ENCODE measurements at regions not wholly inside any gene's neighbourhood (a gene's known extent, or its start where the extent isn't known, plus 50 kb on each side); places are given as distances from the start of the nearest gene placed in this dataset.

- no peak overlapping the region for H2AFZ ChIP-seq (ENCODE audit: low read depth, low read length)
- no peak for TF ChIP-seq CTCF (IDR thresholded peaks at IDR 0.05; ENCODE audit: poor library complexity, severe bottlenecking)
- no peak for TF ChIP-seq POLR2AphosphoS5 (IDR thresholded peaks at IDR 0.05)
- no peak for TF ChIP-seq TAF1 (IDR thresholded peaks at IDR 0.05; ENCODE audit: low read depth)
- no peak for TF ChIP-seq SMC3 (conservative IDR thresholded peaks at IDR 0.05; ENCODE audit: poor library complexity)
- no peaks in the 10 kb centered on the region for H3K27me3 ChIP-seq (ENCODE audit: insufficient read depth, low read depth, low read length)
Observed at GRCh38 chr18:22279741-22280452, 110.5 kb downstream of the GATA6 start.

GRCh38 chr18:22278798-22279197 is 109.4 kb downstream of the GATA6 start:
- Histone ChIP-seq H2AFZ (ENCODE audit: low read depth, low read length) (no peak overlapping the region), H3K27ac (ENCODE audit: low read length) (no peak overlapping the region), H3K9me3 (ENCODE audit: low read length) (no peaks in the 10 kb centered on the region), H3K4me3 (ENCODE audit: low read length) (no peak overlapping the region), H3K36me3 (ENCODE audit: insufficient read depth, low read length) (no peaks in the 10 kb centered on the region), H4K20me1 (ENCODE audit: insufficient read depth) (no peaks in the 10 kb centered on the region), H3K79me2 (replicated peaks; ENCODE audit: insufficient read depth, low read length) (no peaks in the 10 kb centered on the region), H3K4me2 (ENCODE audit: low read length) (no peak overlapping the region), H3K27me3 (ENCODE audit: insufficient read depth, low read depth, low read length) (no peaks in the 10 kb centered on the region), H3F3A (ENCODE audit: insufficient read depth, low read length, poor library complexity, severe bottlenecking) (no peaks in the 10 kb centered on the region), H3K9ac (ENCODE audit: low read length) (no peak overlapping the region), H3K9me2 (ENCODE audit: insufficient read depth, low read length) (no peaks in the 10 kb centered on the region)
- TF ChIP-seq EP300 (conservative IDR thresholded peaks at IDR 0.05; ENCODE audit: poor library complexity, severe bottlenecking) (no peak), CTCF (IDR thresholded peaks at IDR 0.05; ENCODE audit: poor library complexity, severe bottlenecking) (no peak), EZH2 (IDR thresholded peaks at IDR 0.05; ENCODE audit: borderline replicate concordance, insufficient read depth, low read length, poor library complexity, severe bottlenecking) (no peak), MXI1 (conservative IDR thresholded peaks at IDR 0.05; ENCODE audit: poor library complexity, severe bottlenecking) (no peak), TAF1 (IDR thresholded peaks at IDR 0.05; ENCODE audit: low read depth) (no peak), REST (IDR thresholded peaks at IDR 0.05; ENCODE audit: borderline replicate concordance) (no peak)

More at GRCh38 chr18:22279741-22280452, 110.5 kb downstream of the GATA6 start:
- H3K79me2 ChIP-seq (replicated peaks; ENCODE audit: insufficient read depth, low read length): no peaks in the 10 kb centered on the region
- no peak overlapping the region for H3K27ac ChIP-seq (ENCODE audit: low read length)
- no peaks in the 10 kb centered on the region for H3K9me2 ChIP-seq (ENCODE audit: insufficient read depth, low read length)
- H3K9ac ChIP-seq (ENCODE audit: low read length): no peak overlapping the region
- no peaks in the 10 kb centered on the region for H3K9me3 ChIP-seq (ENCODE audit: low read length)
- H3F3A ChIP-seq (ENCODE audit: insufficient read depth, low read length, poor library complexity, severe bottlenecking): no peaks in the 10 kb centered on the region
- no peaks in the 10 kb centered on the region for H3K36me3 ChIP-seq (ENCODE audit: insufficient read depth, low read length)
- no peak overlapping the region for H3K4me2 ChIP-seq (ENCODE audit: low read length)
- H4K20me1 ChIP-seq (ENCODE audit: insufficient read depth): no peaks in the 10 kb centered on the region
- no peak overlapping the region for H3K4me3 ChIP-seq (ENCODE audit: low read length)

All from neural cell (in vitro differentiated cells).